ENCODE measurements at regions not wholly inside any gene's neighbourhood (a gene's known extent, or its start where the extent isn't known, plus 50 kb on each side); places are given as distances from the start of the nearest gene placed in this dataset.
A peak's percentile ranks its signal among the peaks of the same experiment; 100 is the strongest.

DNA sequence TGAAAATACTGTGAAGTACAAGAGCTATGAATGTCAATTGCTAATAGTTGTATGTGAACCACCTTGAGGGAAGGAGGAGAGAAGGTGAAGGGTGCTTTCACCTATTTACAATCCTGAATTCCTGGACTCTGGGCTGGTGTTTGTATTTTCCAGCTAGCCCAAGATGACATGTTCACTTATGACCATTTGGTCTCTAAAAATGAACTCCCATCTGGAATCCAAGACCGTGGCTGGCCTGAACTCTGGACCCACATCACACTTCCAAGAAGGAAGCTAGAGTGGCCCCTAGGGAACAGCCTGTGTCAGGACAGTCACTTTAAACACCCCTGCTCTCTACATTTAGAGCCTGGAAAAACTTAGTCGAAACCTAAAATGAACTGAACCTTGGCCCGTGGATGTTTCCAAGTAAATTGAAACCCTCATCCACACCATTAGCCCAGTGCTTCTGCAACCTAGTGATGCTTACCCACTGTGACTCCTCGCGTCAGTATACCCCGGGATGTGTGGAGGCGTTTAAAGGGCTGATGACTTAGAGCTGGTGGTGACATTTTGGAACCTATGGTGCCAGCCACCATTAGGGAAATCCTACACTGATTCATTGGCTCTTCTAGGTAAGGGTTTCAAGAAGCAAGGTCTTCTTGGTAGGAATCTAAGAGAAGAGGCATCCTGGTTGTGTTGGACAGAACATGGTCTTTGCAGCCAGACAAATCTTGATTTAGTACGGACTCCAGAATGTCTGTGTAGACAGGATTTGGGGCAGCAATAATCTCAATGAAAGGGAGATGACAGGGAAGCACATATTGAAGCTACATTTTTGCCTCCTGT, 171.5 kb upstream of the IRF2BP2 start:
- TF ChIP-seq CTCF (IDR thresholded peaks at IDR 0.05; ENCODE audit: insufficient read depth, low read depth, low read length) = no peak
- peak; percentile 20 for TF ChIP-seq EZH2 (IDR thresholded peaks at IDR 0.05; ENCODE audit: insufficient read depth, low read length)

Measured in astrocyte (in vitro differentiated cells and primary cell).